ENCODE measurements at regions not wholly inside any gene's neighbourhood (a gene's known extent, or its start where the extent isn't known, plus 50 kb on each side); places are given as distances from the start of the nearest gene placed in this dataset.

- no peaks in the 10 kb centered on the region for H3K9me3 ChIP-seq
- H3K27ac ChIP-seq = no peak overlapping the region
- intact Hi-C loops (cut with DNase I) = no loop called here
- H3K4me1 ChIP-seq = no peaks in the 10 kb centered on the region
- TF ChIP-seq CTCF (IDR thresholded peaks at IDR 0.05) = no peak
- H3K27me3 ChIP-seq = no peaks in the 10 kb centered on the region
- H3K4me3 ChIP-seq = no peak overlapping the region
- H3K9ac ChIP-seq (ENCODE audit: low read depth in 2 of 2, low read length in 2 of 2) = no peak overlapping the region
- no peak for DNase-seq
- H3K36me3 ChIP-seq = no peaks in the 10 kb centered on the region
These were observed 184.8 kb downstream of the CXCL12 start for GRCh38 chr10:44199991-44200655.

- Histone ChIP-seq H3K4me3 (no peak overlapping the region), H3K4me1 (no peaks in the 10 kb centered on the region), H3K27me3 (no peaks in the 10 kb centered on the region), H3K9me3 (no peaks in the 10 kb centered on the region), H3K9ac (ENCODE audit: low read depth in 2 of 2, low read length in 2 of 2) (no peak overlapping the region), H3K36me3 (no peaks in the 10 kb centered on the region), H3K27ac (no peak overlapping the region)
- TF ChIP-seq CTCF (IDR thresholded peaks at IDR 0.05) = no peak
- DNase-seq = no peak
- intact Hi-C loops (cut with DNase I) = no loop called here
These were observed 185.6 kb downstream of the CXCL12 start for GRCh38 chr10:44199267-44199666.

- intact Hi-C loops (cut with DNase I) = no loop called here
- Histone ChIP-seq H3K36me3 (no peaks in the 10 kb centered on the region), H3K27ac (no peak overlapping the region), H3K27me3 (no peaks in the 10 kb centered on the region), H3K4me1 (no peaks in the 10 kb centered on the region), H3K4me3 (no peak overlapping the region), H3K9me3 (no peaks in the 10 kb centered on the region), H3K9ac (ENCODE audit: low read depth in 2 of 2, low read length in 2 of 2) (no peak overlapping the region)
- no peak for DNase-seq
- no peak for TF ChIP-seq CTCF (IDR thresholded peaks at IDR 0.05)
These were observed 186.2 kb downstream of the CXCL12 start for GRCh38 chr10:44198780-44199097.

- H3K27me3 ChIP-seq = no peaks in the 10 kb centered on the region
- no peak overlapping the region for H3K27ac ChIP-seq
These were observed 186.7 kb downstream of the CXCL12 start for GRCh38 chr10:44198096-44198779.

GRCh38 chr10:44197646-44198045 lies 187.3 kb downstream of the CXCL12 start:
- Histone ChIP-seq H3K4me3 (no peak overlapping the region), H3K36me3 (no peaks in the 10 kb centered on the region), H3K9ac (ENCODE audit: low read depth in 2 of 2, low read length in 2 of 2) (no peak overlapping the region), H3K27ac (no peak overlapping the region), H3K4me1 (no peaks in the 10 kb centered on the region), H3K27me3 (no peaks in the 10 kb centered on the region), H3K9me3 (no peaks in the 10 kb centered on the region)
- no peak for TF ChIP-seq CTCF (IDR thresholded peaks at IDR 0.05)
- DNase-seq = no peak
- intact Hi-C loops (cut with DNase I) = no loop called here

More at GRCh38 chr10:44198096-44198779, 186.7 kb downstream of the CXCL12 start:
- no peak overlapping the region for H3K4me3 ChIP-seq
- DNase-seq = no peak
- H3K36me3 ChIP-seq = no peaks in the 10 kb centered on the region
- H3K4me1 ChIP-seq = no peaks in the 10 kb centered on the region
- intact Hi-C loops (cut with DNase I) = no loop called here
- no peak for TF ChIP-seq CTCF (IDR thresholded peaks at IDR 0.05)
- H3K9me3 ChIP-seq = no peaks in the 10 kb centered on the region
- H3K9ac ChIP-seq (ENCODE audit: low read depth in 2 of 2, low read length in 2 of 2) = no peak overlapping the region
